NCI-H2081 (cell line): ENCODE measurements at regions not wholly inside any gene's neighbourhood (a gene's known extent, or its start where the extent isn't known, plus 50 kb on each side); places are given as distances from the start of the nearest gene placed in this dataset.
"Not testable (repeated sequence)": the region's sequence is repeated elsewhere in the genome, so short reads cannot be mapped to it uniquely, and the experiment has no call there.

ENCODE experiments used
- DNase-seq, 2 experiments: peaks; one replicate each; lab custom pipeline; 2025; lab: John Stamatoyannopoulos, UW

DNA sequence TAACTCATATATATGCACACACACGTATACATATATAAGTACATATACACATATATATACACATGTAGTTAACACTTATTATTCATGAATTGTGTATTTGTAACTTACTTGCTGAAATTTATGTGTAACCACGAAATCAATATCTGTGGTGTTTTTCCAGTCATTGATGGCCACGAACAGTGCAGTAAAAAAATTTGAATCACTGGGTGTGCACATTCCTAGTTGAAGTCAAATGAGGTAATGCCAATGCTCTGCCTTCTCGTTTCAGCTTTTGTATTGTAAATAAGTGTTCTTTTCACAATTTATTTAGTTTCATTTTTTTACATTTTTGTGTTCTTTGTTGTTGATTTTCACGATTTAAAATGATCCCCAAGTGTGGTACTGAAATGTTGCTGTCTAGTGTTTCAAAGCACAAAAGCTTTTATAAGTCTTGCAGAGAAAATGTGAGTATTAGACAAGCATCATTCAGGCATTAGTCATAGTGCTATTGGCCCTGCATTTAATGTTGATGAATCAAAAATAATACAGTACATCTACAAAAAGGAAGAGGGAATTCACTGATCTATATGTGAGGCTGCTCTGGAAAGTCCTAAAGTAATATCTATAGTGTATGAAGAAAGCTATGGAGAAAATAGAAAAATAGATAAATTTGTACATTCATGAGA is 419.0 kb downstream of the DSC3 start:
- DNase-seq = no peak

DNA sequence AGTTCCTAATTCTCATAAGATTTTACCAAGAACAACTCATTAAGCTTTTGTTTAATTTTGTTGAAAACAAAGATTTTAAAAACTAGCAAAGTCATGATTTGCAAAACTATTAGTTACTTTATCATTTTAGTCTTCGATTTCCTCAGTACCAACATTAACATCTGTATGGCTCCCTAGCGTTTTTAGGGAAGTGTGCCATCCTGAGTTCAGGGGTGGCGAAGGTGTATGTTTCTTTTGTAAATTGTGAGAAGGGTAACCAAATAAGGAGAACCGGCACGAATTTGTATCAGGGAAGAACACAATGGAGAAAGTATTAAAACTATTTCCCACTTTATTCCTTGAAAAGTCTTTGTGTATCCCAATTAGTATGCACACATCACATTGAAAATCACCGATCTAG is 419.9 kb downstream of the DSC3 start:
- DNase-seq = no peak

DNA sequence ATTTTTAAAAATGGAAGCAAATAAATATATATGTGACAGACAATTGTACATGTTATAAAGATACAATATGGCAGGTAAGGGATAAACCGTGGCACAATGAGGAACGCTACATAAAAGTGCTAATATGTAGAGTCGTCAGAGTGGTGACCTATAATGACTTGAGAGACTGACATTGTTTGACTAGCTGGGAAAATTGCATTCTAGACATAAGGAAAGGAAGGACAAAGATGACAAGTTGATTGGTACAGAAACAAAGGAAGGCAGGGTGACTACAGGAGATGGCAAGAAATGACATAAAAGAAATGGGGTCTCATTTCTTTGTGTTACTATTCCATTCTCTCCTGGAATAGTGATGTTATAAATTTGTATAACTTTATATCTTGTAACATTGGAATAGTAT is 420.4 kb downstream of the DSC3 start:
- no peak for DNase-seq

DNA sequence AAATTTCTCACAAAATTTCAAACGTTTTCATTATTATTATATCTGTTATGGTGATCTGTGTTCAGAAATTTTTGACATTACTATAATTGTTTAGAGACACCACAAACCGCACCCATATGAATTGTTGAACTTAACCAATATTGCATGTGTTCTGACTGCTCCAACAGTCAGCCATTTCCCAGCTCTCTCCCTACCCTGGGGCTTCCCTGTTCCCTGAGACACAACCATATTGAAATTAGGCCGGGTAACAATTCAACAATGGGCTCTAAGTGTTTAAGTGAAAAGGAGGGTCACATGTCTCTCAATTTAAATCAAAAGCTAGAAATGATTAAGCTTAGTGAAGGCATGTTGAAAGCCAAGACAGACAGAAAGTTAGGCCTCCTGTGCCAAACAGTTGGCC is 424.0 kb downstream of the DSC3 start:
- DNase-seq = no peak

DNA sequence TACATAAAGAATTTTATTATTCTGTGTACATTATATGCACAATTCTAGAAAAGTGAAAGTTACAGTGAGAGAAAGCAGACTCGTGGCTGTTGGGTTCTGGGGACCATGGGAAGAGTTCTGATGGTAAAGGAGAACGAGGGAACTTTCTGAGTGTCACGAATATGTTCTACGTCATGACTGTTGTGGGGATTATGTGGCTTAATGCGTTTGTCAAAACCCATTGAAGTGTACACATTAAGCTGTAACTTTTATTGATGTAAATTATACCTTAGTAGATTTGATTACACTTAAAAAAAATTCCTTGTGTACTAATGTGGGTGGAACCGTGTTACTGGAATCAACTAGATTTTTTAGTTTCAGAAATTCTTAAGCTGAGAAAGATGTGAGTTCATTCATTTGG is 426.1 kb downstream of the DSC3 start:
- DNase-seq = no peak

DNA sequence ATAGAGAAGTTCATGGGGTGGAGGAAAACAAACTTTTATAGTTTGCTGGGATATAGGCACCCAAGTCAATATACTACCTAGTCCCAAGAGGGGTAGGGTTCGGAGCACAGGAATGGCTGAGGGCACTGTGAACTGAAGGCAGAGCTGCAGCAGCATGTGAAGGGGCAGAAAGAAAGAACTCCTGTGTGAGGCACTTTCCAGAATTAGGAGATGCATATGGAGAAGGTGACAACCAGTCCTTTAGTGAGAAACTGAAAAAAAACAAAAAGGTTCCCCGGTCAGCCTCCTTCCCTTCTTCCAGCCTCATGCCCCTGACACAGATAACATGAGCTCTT is 429.1 kb downstream of the DSC3 start:
- DNase-seq = no peak

DNA sequence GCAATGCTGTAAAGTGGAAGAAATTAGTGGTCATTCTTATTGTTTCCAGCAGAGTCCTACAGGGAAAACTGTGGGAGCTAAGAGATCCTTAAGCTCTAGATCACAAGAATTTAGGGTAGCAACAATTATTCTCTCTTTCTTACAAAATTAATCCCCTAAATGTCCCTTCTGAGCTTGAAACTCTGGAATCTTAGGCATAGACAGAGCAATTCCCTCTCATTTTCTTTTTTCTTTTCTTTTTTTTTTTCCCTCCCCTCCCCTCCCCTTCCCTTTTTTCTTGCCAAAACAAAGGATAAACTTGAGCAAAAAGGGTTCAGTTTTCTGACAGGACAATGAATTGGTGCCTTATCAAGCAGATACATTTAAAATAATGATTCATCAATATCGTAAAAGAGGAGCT is 441.0 kb downstream of the DSC3 start:
- DNase-seq = no peak

DNA sequence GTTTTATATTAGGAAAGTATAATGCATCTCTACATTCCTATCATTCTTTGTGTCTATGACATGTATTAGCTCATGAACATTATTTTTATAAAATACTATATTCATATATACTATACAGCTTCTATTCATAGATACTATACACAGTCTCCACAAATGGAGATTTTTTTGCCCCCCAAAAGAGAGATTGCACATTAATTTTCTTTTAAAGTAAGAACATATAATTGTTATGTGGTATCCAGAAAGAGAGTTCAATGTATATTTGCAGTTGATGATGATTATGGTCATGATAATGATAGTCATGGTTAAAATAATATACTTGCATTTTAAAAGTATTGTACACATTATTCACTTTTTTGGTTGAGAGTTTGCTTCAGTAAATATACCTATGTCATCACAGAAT is 445.3 kb downstream of the DSC3 start:
- no peak for DNase-seq

DNA sequence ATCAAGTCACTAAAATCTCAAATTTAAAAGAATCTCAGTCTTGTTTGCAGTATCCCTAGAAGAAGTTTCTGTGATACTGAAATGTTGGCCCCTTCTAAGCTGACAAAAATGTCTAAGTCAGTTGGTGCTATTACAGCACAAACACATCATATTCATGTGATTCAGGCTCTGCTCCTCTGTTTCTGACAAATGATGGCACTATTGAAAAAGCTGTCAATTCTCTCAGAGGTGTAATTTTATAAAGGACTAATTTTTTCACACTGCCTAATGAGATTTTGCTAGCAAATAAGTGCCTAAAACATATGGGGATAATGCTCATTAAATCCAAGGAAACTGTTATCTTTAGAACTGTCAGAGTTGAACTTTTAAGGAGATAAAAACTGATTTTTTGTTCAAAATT is 445.9 kb downstream of the DSC3 start:
- no peak for DNase-seq

DNA sequence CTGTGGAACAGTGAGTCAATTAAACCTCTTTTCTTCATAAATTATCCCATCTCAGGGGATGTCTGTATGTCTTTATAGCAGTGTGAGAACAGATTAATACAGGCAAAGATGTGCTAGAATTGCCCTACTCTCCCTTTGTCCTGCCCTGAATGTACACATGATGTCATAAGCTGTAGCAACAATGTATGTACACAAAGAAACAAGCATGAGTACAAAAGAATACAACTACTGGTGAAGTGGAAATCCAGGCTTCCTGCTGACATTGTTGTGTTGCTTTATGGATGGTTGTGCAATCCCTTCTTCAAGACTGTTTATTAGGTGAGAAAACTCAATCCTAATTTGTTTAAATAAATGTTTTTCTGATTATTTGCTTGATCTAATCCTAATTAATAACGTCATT is 446.6 kb downstream of the DSC3 start:
- DNase-seq = peak; percentile 11 to 18

DNA sequence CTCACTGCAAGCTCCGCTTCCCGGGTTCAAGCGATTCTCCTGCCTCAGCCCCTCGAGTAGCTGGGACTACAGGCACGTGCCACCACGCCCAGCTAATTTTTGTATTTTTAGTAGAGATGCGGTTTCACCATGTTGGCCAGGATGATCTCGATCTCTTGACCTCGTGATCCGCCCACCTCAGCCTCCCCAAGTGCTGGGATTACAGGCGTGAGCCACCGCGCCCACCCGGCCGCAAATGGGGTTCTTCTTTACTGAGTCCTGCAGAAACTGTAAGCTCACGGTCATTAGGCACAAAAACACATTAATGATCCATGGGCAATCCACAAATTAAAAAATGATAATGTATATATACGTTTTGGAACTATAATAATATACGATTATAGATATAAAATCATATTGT is 447.6 kb downstream of the DSC3 start:
- DNase-seq = not testable (repeated sequence)

DNA sequence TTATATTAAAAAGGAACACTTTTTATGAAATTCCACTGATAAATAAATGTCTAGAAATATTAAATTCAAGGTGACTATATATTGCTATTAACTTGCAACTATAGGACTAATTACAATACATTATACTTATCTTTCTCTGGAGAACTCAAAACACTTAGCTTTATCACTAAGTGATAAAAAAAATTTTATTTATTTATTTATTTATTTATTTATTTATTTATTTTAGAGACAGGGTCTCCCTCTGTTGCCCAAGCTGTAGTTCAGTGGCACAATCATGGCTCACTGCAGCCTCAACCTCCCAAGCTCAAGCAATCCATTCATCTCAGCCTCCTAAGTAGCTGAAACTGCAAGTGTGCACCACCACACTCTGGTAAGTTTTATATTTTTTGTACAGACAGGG is 451.1 kb downstream of the DSC3 start:
- DNase-seq = no peak

DNA sequence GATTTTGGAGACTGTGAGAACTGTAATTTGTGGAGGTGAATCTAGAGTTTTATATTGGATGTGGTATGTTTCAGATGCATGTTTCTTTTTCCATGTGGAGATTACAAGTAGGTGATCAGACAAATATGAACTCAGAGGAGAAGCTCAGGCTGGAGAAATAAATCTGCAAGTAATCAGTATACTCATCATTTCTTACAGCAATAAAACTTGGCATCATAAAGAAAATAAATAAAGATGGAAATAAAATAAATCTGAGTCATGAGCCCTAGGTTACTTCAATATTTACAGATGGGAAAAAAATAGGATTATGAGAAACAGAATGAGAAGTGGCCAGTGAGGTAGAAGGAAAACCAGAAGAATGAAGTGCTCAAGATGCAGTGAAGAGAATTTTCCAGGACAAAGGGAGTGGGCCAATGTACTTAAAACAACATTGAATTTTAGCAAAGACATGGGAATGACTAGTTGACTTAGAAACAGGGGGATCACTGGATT is 453.8 kb downstream of the DSC3 start:
- DNase-seq = no peak

DNA sequence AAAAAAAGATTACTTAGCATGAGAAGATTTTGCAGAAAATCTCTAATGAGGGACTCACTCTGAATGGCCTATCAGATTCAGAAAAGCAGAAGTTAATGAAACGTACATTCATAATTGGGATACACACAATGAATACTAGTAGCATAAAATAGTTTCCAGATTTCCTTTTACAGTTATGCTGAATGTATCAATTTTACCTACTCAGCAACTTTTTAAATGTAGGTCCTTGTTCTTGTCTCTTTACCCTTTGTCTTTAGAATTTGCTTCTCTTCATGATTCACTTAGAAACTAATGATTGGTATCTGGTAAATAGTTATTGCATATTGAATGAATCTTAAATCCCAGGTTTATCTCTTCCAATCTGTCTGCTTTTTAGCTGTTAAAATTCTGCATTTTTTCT is 458.8 kb downstream of the DSC3 start:
- no peak for DNase-seq

DNA sequence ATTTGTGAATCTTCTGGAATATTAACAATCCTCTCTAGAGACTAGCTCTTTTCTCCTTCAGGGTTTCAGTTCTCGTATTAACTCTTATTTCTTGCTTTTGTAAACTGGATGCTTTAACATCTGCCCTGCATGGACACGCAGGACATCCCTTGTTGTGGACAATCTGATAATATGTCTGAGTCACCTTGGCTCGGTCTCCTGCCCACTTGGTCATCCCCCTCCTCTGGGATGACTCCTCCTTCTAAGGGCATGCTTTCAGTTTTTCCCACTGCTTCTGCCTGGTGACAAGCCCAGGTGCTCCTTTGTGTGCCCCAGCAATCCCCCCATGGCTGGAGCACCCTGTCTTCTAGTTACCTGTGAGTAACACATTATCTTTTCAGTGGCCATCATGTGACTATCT is 460.5 kb downstream of the DSC3 start:
- DNase-seq = no peak

DNA sequence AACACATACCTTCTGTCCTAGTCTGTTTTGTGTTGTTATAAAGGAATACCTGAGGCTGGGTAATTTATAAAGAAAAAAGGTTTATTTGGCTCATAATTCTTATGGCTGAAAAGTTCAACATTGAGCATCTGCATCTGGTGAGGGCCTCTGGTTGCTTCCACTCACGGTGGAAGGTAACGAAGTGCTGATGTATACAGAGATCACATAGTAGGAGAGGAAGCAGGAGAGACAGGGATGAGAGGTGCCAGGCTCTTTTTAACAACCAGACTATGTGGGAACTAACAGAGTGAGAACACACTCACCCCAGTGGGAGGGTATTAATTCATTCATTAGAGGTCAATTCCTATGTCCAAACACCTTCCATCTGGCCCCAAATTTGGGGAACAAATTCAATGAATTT is 463.8 kb downstream of the DSC3 start:
- no peak for DNase-seq

DNA sequence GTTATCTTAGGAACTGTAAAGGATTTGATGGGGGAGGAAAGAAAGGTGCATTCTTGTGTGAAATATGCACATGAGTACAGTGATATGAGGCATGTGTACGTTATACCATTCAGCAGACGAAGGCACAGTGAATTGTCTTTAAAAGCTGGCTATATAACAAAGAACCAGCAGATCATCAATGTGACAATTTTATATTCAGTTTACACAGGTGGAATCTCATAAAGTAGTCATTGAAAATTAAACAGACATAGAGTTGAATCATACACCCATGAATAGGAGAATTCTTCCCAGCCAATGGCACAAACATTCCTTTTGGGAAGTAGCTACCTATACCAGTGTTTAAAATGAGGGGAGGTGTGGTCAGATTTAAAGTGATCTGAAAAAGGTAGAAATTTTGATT is 470.3 kb downstream of the DSC3 start:
- DNase-seq = peak in 1 of 2 experiments; percentile 6

DNA sequence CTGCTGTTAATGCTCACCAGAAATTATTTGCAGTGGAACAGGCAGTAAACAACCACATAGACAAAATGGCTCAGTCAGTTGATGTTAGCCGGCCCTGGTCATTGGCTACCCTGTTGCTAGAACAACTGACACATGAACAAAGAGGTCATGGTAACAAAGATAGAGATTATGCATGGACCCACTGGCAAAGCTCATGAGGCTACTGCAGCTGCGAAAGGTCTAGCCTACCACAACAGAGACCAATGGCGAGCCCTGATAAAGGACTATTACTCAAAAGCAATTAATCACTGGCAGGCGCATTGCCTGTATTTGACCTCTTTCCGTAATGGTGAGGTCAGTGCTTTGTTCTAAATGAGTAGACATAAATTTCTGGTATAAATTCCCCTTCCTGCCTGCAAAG is 474.2 kb downstream of the DSC3 start:
- no peak for DNase-seq

DNA sequence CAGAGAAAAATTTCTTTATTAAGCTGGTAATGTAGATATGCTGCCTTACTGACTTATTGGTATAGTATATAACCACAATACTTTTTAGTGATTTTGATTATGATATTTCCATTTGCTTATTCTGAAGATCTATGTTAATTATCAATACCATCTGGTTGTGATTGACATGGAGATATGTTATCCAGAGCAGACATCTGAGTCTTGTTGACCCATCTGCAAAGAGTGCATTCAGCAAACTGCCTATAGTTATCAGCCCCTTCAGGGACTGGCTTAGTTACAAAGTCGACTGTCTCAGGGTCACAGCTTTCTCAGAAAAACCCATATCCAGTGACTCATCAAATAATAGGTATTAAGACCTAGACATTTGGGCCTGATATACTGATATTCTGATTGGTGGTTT is 475.7 kb downstream of the DSC3 start:
- DNase-seq = no peak

DNA sequence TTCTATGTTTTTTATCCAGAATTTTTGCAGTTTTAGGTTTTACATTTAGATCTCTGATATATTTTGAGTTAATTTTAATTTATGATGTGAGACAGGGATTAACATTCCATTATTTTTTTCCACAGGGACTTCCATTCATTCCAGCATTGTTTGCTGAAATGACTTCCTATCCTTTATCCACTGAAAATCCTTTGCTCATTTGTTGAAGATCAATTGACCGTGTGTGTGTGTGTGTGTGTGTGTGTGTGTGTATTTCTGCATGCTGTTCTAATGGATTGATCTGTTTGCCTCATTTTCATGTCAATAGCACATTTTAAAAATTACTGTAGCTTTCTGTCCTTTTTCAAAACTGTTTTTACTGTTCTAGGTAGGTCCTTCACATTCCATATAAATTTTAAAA is 480.3 kb downstream of the DSC3 start:
- DNase-seq = no peak

DNA sequence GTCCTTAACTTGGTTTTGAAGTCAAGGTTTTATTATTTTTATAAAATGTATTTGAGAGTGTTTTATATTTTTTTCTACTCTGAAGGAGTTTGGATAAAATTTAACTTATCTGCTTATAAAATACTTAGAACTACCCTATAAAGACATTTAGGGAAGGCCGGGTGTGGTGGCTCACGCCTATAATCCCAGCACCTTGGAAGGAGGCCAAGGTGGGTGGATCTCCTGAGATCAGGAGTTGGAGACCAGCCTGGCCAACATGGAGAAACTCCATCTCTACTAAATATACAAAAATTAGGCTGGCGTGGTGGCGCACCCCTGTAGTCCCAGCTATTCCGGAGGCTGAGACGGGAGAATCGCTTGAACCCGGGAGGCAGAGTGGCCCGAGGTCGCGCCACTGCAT is 486.4 kb downstream of the DSC3 start:
- no peak for DNase-seq

DNA sequence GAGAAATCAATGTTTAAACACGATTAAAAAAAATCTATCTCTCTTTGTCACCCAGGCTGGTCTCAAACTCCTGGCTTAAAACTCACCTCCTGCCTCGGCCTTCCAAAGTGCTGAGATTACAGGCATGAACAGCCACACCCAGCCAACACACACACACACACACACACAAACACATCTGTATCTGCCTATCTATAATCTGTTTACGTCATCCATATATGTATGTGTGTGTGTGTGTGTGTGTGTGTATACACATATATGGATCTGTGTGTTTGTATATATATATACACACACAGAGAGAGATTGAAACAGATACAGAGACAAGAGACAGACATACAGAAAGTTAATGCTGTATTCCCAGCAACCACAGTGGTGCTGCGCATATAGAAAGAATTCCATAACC is 497.1 kb downstream of the DSC3 start:
- no peak for DNase-seq

DNA sequence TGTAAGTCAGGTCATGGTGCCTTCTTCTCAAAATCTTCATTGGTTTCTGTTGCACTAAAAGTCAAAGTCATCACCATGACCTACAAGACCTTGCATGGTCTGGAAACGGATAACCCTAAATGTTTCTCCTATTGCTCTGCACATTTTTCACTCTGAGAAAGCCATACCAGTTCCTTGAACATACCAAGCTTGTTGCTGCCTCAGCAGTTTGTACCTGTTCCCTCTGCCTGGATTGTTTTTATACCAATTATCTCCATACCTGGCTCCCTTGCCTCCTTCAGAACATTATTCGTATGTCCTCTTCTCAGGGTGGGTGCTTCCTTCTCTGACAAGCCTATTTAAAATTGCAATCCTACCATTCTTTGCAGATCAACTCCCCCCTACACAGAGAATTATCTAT is 498.4 kb downstream of the DSC3 start:
- no peak for DNase-seq

DNA sequence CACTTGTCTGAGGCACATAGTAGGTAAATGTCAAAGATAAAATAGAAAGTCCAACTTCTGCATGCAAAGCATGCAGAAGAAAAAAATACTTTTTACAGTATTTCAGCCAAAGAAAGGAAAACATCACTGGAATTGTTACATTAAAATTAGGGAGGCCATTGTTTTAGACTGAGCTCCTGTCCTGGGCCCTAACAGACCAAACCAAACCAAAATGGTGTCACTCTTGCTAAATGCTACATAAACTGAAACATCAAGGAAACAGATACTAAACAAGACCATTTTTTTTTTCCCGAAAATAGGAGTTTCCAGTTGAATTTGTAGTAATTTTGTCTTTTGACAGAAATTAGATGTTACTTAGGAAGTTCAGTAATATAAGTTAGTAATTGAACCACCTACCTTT is 508.8 kb downstream of the DSC3 start:
- DNase-seq = no peak

DNA sequence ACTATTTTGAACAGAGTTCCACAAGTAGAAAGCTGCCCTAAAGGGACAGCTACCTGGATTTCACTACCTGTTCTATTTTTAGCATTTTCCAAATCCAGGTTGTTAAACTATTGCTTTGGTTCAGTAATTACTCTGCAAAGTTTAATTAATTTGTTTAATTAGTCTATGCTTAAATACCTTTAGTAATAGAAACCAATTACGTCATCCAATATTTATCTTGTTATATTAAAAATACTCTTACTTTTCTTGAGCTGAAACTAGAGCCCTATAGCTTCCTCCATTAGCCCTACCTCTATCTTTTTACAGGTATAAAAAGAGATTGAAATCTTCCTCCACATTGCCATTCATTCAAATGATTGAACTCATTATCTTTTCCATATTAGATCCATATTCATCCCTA is 514.6 kb downstream of the DSC3 start:
- no peak for DNase-seq
